Endothelial cell of umbilical vein (primary cell): ENCODE measurements at regions not wholly inside any gene's neighbourhood (a gene's known extent, or its start where the extent isn't known, plus 50 kb on each side); places are given as distances from the start of the nearest gene placed in this dataset.

Experiments used
- BruUV-seq: library from RNA; stranded (reverse); fragments of 400-500 nt; replicated peaks from 2 replicates; lab custom pipeline; 2021; lab: Mats Ljungman, UMichigan
- CTCF ChIA-PET: fragments of 300-600, 350-600 bp; sonication (Branson Sonifier 250); formaldehyde crosslinking; loops from one replicate; lab custom pipeline; 2021; ENCODE audit warnings: antibody characterized with exemption, inconsistent platforms; lab: Charles Lee
- POLR2A ChIA-PET: fragments of 300-600, 350-600 bp; sonication (Branson Sonifier 250); formaldehyde crosslinking; loops from one replicate; lab custom pipeline; 2021; ENCODE audit warnings: antibody characterized with exemption, inconsistent platforms; lab: Charles Lee
- DNase-seq: peaks from one replicate; pipeline ENCODE4 v3.0.0-alpha.2; 2011; ENCODE audit warnings: low read depth, low spot score
- FAIRE-seq: peaks from 2 replicates; lab custom pipeline; 2011; peaks lifted over from hg19 to GRCh38; lab: Jason Lieb, UNC
- H2AFZ ChIP-seq: 2 replicates; pipeline ENCODE4 v1.6.0; 2012; ENCODE audit warnings: low read depth, low read length, control low read depth, inconsistent platforms
- H3K27ac ChIP-seq: 2 replicates; pipeline ENCODE4 v1.5.1; 2011; ENCODE audit warnings: low read depth, mild to moderate bottlenecking, control low read depth, low read length, moderate library complexity; ENCODE audit not compliant: insufficient read depth
- H3K27me3 ChIP-seq, 2 experiments: 2 replicates each; pipeline versions ENCODE4 v1.6.0 to v1.6.1; 2011; ENCODE audit warnings: low read length in 2 of 2, mixed read lengths in 1 of 2; ENCODE audit not compliant: control insufficient read depth in 2 of 2, insufficient read depth in 2 of 2
- H3K36me3 ChIP-seq, 2 experiments: 2 replicates in 1 of 2; 3 replicates in 1 of 2; pipeline ENCODE4 v1.5.1; 2011; ENCODE audit warnings: low read length in 2 of 2, mild to moderate bottlenecking in 1 of 2, moderate library complexity in 1 of 2; ENCODE audit not compliant: control insufficient read depth in 2 of 2, insufficient read depth in 2 of 2; ENCODE audit errors: extremely low read depth in 1 of 2
- H3K4me1 ChIP-seq: 3 replicates; pipeline ENCODE4 v1.5.1; 2011; ENCODE audit warnings: mild to moderate bottlenecking, low read length; ENCODE audit not compliant: control insufficient read depth, insufficient read depth; ENCODE audit errors: extremely low read depth
- H3K4me2 ChIP-seq: 2 replicates; pipeline ENCODE4 v1.6.1; 2011; ENCODE audit warnings: low read length, control low read depth, mixed read lengths; ENCODE audit not compliant: insufficient read depth
- H3K4me3 ChIP-seq, 3 experiments: fragments of 200-600 bp in 1 of 3; sonication (generic), shearing (Covaris generic) in 1 of 3; replicated peaks in 1 of 3; 2 replicates each; pipeline ENCODE4 v1.5.1; 2011 to 2016; ENCODE audit warnings: control low read depth in 3 of 3, low read length in 3 of 3, mild to moderate bottlenecking in 2 of 3, inconsistent platforms in 1 of 3, low read depth in 1 of 3, moderate library complexity in 1 of 3; ENCODE audit not compliant: insufficient read depth in 1 of 3
- H3K79me2 ChIP-seq: 2 replicates; pipeline ENCODE4 v1.6.0; 2012; ENCODE audit warnings: low read length, inconsistent platforms; ENCODE audit not compliant: control insufficient read depth, insufficient read depth
- H3K9ac ChIP-seq: replicated peaks from 2 replicates; pipeline ENCODE3; 2011; ENCODE audit warnings: low read length, control low read depth; ENCODE audit not compliant: insufficient read depth; ENCODE audit errors: extremely low read depth
- H3K9me1 ChIP-seq: replicated peaks from 3 replicates; pipeline ENCODE4 v1.6.0; 2011; ENCODE audit warnings: mild to moderate bottlenecking, low read length; ENCODE audit not compliant: control insufficient read depth, insufficient read depth; ENCODE audit errors: extremely low read depth
- H3K9me3 ChIP-seq: replicated peaks from 2 replicates; pipeline ENCODE4 v1.5.1; 2012; ENCODE audit warnings: low read length, inconsistent platforms; ENCODE audit not compliant: control insufficient read depth, insufficient read depth
- H4K20me1 ChIP-seq: replicated peaks from 2 replicates; pipeline ENCODE3; 2011; ENCODE audit warnings: mild to moderate bottlenecking, low read length; ENCODE audit not compliant: control insufficient read depth, insufficient read depth; ENCODE audit errors: extremely low read depth
- CTCF ChIP-seq, 2 donors: IDR thresholded peaks; 1 replicate in 1 of 2; 2 replicates in 1 of 2; pipeline ENCODE4 v1.5.1; 2011; ENCODE audit warnings: low read length in 2 of 2, mild to moderate bottlenecking in 2 of 2, moderate library complexity in 2 of 2, control low read depth in 1 of 2, inconsistent platforms in 1 of 2, low read depth in 1 of 2; ENCODE audit not compliant: insufficient read depth in 1 of 2; ENCODE audit errors: extremely low read depth in 1 of 2
- EZH2 ChIP-seq: IDR thresholded peaks from 2 replicates; pipeline ENCODE4 v1.6.1; 2012; ENCODE audit warnings: borderline replicate concordance, low read depth, mild to moderate bottlenecking, moderate library complexity, low read length, inconsistent platforms; ENCODE audit not compliant: severe bottlenecking
- FOS ChIP-seq: IDR thresholded peaks from 2 replicates; pipeline ENCODE4 v1.6.1; 2011; ENCODE audit warnings: mild to moderate bottlenecking, low read length, moderate library complexity, borderline replicate concordance; ENCODE audit not compliant: insufficient read depth
- GATA2 ChIP-seq: IDR thresholded peaks from 2 replicates; pipeline ENCODE4 v1.7.0; 2011; ENCODE audit warnings: low read depth, mild to moderate bottlenecking, moderate library complexity, mixed read lengths, low read length; ENCODE audit not compliant: insufficient read length, insufficient read depth
- JUN ChIP-seq: IDR thresholded peaks from 2 replicates; pipeline ENCODE4 v1.6.1; 2011; ENCODE audit warnings: borderline replicate concordance, low read depth; ENCODE audit not compliant: insufficient read length, insufficient read depth
- MAX ChIP-seq: IDR thresholded peaks from 2 replicates; pipeline ENCODE4 v1.6.1; 2011; ENCODE audit not compliant: insufficient read depth, insufficient read length
- MYC ChIP-seq: IDR thresholded peaks from one replicate; pipeline ENCODE4 v1.6.1; 2011; ENCODE audit warnings: mild to moderate bottlenecking, low read depth, low read length
- POLR2A ChIP-seq: IDR thresholded peaks from 2 replicates; pipeline ENCODE4 v1.6.1; 2012; ENCODE audit warnings: low read depth, mild to moderate bottlenecking, control low read depth, low read length
- POLR2AphosphoS5 ChIP-seq: IDR thresholded peaks from 2 replicates; pipeline ENCODE4 v1.6.1; 2012; ENCODE audit warnings: low read depth, mild to moderate bottlenecking, control low read depth, low read length, moderate library complexity; ENCODE audit not compliant: insufficient read depth
- dilution Hi-C: fragments of 300-500 bp; cut with MboI; formaldehyde crosslinking; loops from one replicate; pipeline ENCODE4 v1.15.0; 2019; ENCODE audit warnings: low sequenced_read_pairs; ENCODE audit not compliant: extremely low pct_ligation_motif_present
- intact Hi-C: fragments of 100-400 bp; cut with micrococcal nuclease; formaldehyde crosslinking; loops from one replicate; pipeline ENCODE4 v1.10.0; 2022

- H3K9me1 ChIP-seq, result no peaks in the 10 kb centered on the region
- CTCF ChIA-PET, result interaction anchor here (1.1 to 1.3 kb wide), 3 partner anchors 7 to 35 kb away, joined by 3 read pairs; no protein-coding TSS in a partner anchor
- H3K27me3 ChIP-seq, result no peaks in the 10 kb centered on the region
- no peak overlapping the region for H3K27ac ChIP-seq
- H3K9me3 ChIP-seq, result no peaks in the 10 kb centered on the region
- intact Hi-C loops (no loop called here), dilution Hi-C loops (no loop called here)
- no peak overlapping the region for H3K4me3 ChIP-seq
- no peak overlapping the region for H3K9ac ChIP-seq
- no peaks in the 10 kb centered on the region for H4K20me1 ChIP-seq
- POLR2A ChIA-PET, result no interaction called here
- no peaks in the 10 kb centered on the region for H3K36me3 ChIP-seq
- no peak for TF ChIP-seq MAX
- TF ChIP-seq CTCF (IDR thresholded peaks at IDR 0.05; ENCODE audit: extremely low read depth in 1 of 2, insufficient read depth in 1 of 2, low read depth in 1 of 2, low read length in 2 of 2), result no peak
- no peak for TF ChIP-seq POLR2AphosphoS5
- no peak for TF ChIP-seq JUN
- TF ChIP-seq GATA2, result no peak
- no peak for TF ChIP-seq EZH2
- no peak for TF ChIP-seq FOS
- TF ChIP-seq POLR2A, result no peak
- no peak for TF ChIP-seq MYC
- no TSS peak for BruUV-seq
- DNase-seq (no peak), FAIRE-seq (no peak)
- no peak overlapping the region for H2AFZ ChIP-seq
- no peaks in the 10 kb centered on the region for H3K79me2 ChIP-seq
- H3K4me2 ChIP-seq, result no peak overlapping the region
- H3K4me1 ChIP-seq, result no peaks in the 10 kb centered on the region
Measured at GRCh38 chr20:62534526-62535221, 58.9 kb upstream of the GATA5 start.
